NCI-H1092 treated with DMSO at 0.1 percent for 48 hours (cell line): ENCODE measurements at regions not wholly inside any gene's neighbourhood (a gene's known extent, or its start where the extent isn't known, plus 50 kb on each side); places are given as distances from the start of the nearest gene placed in this dataset.
"Not testable (repeated sequence)": the region's sequence is repeated elsewhere in the genome, so short reads cannot be mapped to it uniquely, and the experiment has no call there.

Source experiments
- DNase-seq: peaks from one replicate; lab custom pipeline; 2025; lab: John Stamatoyannopoulos, UW

DNA sequence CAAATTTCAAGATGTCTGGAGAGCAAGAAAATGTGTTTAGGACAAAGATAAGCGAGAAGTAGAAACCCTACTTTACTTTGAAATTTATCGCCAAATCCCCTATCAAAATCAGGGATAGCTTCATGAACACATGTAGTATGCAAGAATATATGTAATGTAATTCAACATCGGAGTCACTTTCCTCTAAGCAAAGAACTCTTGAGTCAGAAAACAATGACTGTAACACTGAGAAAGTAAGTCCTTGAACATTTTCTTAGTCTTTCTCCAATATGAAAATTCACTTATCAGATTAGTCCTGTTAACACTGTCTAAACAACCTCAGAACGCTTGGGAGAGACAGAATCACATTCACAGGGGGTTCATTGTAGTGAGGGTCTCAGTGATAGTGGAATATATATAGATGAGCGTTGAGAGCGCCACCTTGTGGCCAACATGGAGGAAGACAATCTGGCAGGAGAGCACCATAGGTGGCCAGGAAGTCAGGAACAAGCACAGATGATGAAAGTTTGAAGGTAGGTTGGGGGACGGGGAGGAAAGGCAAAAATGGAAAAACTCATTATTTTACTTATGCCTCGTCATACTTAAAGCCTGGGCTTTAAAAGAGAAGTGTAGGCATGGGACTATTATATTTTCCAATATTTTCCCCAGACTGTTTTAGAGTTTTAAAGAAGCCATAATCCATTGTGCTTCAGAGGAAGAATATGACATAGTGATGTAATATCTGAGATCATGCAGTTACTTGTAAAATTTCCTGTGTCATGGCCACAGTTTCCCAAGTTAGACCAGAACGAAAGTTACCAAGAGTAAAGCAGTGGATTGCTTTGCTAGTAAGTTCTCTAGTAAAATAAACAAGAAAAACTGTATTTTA lies 115.5 kb upstream of the GNAI1 start:
- DNase-seq = peak; percentile 84

- DNase-seq = no peak
These were observed 117.4 kb upstream of the GNAI1 start for GRCh38 chr7:80017101-80017698.

GRCh38 chr7:80014511-80014910 lies 120.1 kb upstream of the GNAI1 start:
- no peak for DNase-seq

DNA sequence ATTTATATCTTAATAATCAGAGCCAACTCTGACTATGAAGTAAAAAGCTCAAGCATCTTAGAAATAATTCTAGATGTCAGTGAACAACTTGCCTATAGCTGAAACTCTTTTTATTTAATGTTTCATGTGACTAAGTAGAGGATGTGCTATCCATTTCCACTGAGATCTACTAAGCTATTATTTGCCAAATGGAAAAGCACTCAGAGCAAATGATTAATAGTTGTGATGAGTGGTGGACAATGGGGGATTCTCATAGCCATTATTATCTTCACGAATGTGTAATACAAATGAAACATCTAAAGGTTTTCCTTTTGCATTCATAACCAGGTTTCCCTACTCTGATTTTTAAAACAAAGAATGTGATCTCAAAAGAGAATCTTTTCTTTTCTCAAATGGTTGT lies 126.6 kb upstream of the GNAI1 start:
- no peak for DNase-seq

DNA sequence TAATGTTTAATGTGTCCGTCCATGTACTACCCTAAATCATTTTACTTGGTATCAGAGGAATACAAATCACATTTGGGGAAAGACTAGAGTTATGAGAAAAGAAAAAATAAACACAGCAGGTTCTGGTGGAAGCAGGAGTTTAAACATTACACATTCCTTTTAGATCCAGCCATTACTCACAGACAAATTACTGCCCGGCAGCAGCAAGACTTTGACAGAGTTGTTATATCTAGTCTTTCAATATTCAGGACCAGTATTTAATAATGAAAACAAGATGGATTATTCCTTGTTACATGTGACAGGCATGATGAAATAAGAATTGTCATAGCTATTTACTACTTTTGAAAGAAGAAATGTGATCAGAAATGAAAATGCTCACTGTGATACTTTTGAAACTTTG lies 131.8 kb upstream of the GNAI1 start:
- no peak for DNase-seq

GRCh38 chr7:79998363-79998762 lies 136.3 kb upstream of the GNAI1 start:
- DNase-seq = no peak

DNA sequence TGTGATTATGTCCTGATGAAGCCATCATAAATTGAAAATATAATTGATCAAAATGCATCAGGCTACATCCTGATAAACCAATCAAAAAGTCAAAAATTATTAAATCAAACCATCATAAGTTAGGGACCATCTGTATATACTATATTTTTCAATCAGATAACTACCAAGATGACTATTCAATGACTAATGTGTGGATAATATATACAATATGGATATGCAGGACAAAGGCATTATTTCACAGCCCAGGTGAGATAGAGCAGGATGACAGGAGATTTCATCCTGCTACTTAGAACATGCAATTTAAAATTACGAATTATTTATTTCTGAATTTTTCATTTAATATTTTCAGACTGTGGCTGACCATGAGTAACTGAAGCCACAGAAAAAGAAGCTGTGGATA lies 137.3 kb upstream of the GNAI1 start:
- no peak for DNase-seq

DNA sequence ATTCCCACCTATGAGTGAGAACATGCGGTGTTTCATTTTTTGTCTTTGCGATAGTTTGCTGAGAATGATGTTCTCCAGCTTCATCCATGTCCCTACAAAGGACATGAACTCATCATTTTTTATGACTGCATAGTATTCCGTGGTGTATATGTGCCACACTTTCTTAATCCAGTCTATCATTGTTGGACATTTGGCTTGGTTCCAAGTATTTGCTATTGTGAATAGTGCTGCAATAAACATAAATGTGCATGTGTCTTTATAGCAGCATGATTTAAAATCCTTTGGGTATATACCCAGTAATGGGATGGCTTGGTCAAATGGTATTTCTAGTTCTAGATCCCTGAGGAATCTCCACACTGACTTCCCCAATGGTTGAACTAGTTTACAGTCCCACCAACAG lies 138.9 kb upstream of the GNAI1 start:
- not testable (repeated sequence) for DNase-seq

DNA sequence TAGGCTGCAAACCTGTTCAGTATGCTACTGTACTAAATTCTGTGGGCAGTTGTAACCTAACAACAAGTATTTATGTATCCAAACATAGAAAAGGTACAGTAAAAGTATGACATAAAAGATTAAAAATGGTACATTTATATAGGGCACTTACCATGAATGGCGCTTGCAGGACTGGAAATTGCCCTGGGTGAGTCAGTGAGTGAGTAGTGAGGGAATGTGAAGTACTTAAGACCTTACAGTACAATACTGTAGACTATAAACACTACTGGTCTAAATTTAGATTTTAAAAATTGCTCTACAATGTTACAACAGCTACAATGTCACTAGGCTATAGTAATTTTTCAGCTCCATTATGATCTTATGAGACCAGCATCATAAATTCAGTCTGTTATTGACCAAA lies 146.0 kb upstream of the GNAI1 start:
- no peak for DNase-seq

DNA sequence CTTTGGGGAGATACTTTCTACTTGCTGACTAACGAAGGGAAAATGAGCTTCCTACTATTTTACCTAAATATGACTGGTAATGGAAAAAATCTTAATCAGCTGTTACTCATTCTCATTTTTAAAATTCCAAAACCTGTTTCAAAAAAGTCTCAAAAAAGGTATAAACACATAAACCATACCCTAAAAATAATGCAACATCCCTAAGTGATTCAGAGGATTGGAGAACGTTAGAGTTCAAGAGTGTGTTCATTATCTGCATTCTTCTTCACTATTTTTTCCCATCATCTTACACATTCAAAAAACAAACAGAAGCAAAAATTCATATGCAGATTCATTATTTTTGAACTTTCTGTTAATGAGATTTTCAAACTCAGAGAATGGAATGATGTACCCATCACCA lies 150.4 kb upstream of the GNAI1 start:
- DNase-seq = no peak

- no peak for DNase-seq
These were observed 152.4 kb upstream of the GNAI1 start for GRCh38 chr7:79982141-79982770.

GRCh38 chr7:79980376-79980775 lies 154.3 kb upstream of the GNAI1 start:
- DNase-seq = no peak

DNA sequence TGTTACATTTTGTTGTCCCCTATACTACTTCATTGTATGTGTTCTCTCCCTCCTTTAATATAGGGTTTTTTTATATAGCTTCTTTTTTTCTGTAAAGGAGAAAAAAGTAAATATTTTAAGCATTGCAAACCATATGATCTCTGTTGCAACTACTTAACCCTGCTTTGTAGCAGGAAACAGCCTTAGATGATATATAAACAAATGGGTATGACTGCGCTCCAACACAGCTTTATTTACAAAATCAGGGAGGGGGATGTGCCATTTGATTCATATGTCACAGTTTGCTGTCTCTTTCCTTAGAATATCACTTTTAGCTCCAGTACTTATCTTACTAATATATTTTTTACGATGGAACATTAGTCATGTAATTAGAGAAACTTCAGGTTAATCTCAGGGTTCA lies 155.2 kb upstream of the GNAI1 start:
- DNase-seq = no peak

- DNase-seq = no peak
These were observed 157.2 kb upstream of the GNAI1 start for GRCh38 chr7:79977481-79977880.

DNA sequence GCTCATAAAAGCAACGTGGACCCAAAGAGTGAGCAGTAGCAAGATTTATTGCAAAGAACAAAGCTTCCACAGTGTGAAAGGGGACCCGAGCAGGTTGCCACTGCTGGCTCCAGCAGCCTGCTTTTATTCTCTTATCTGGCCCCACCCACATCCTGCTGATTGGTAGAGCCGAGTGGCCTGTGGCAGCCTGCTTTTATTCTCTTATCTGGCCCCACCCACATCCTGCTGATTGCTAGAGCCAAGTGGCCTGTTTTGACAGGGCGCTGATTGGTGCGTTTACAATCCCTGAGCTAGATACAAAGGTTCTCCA lies 158.0 kb upstream of the GNAI1 start:
- not testable (repeated sequence) for DNase-seq

- not testable (repeated sequence) for DNase-seq
These were observed 158.5 kb upstream of the GNAI1 start for GRCh38 chr7:79975986-79976710.

DNA sequence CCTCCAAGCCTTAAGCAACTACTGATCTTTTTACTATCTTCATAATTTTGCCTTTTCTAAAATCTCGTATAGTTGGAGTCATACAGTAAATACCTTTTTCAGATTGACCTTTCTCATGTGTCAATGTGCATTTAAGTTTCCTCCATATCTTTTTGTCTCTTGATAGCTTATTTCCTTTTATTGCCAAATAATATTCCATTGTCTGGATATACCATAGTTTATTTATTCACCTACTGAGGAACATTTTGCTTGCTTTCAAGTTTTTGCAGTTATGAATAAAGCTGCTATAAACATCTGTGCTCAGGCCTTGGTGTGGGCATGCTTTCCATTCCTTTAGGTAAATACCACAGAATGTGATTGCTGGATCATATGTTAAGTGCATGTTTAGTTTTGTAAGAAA lies 161.2 kb upstream of the GNAI1 start:
- no peak for DNase-seq

GRCh38 chr7:79971058-79971457 lies 163.6 kb upstream of the GNAI1 start:
- DNase-seq = no peak

DNA sequence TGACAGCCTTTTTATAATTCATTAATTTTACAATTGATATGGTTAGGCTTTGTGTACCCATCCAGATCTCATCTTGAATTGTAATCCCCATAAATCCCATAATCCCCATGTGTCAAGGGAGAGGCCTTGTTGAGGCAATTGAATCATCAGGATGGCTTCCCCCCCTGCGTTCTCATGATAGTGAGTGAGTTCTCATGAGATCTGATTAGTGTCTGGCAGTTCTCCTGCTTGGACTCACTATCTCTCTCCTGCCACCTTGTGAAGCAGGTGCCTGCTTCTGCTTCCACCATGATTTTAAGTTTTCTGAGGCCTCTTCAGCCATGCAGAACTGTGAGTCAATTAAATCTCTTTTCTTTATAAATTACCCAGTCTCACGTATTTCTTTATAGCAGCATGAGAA lies 165.7 kb upstream of the GNAI1 start:
- no peak for DNase-seq

- DNase-seq = no peak
These were observed 166.5 kb upstream of the GNAI1 start for GRCh38 chr7:79968077-79968648.

DNA sequence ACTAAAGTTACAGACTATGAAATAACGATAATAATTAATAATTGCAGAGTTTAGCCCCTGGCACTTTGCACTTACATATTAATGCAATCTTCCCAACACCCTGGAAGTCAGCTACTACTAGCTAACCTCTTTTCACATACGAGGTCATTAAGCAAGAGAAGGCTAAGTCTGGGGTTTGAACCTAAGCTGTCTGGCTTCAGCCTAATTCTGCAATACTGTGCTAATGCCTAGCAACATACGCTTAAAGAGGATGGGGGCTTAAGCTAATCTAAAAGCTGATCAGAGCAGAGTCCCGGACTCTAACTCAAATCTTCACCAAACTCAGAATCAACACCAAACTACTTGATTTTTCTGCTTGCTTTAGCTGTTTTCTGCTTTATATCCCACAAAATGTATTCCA lies 168.7 kb upstream of the GNAI1 start:
- no peak for DNase-seq

DNA sequence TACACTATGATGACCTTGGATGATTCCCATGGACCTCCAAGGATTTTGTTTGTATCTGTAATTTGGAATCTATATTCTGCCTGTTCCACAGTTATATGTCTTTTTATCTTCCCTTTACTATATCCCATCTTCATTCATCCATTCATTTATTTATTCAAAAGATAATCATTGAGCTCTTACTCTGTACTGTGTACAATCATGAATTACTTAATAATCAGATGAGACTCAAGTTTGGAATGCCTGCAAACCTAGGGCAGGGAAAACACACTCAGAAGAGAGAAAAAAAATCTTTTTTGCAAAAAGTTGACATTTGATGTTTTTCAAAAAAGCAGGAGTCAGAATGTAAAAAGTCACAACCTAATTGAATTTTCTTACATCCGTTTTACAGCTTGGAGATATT lies 170.2 kb upstream of the GNAI1 start:
- no peak for DNase-seq
